Mesendoderm (in vitro differentiated cells): ENCODE measurements at regions not wholly inside any gene's neighbourhood (a gene's known extent, or its start where the extent isn't known, plus 50 kb on each side); places are given as distances from the start of the nearest gene placed in this dataset.

Experiments
- DNase-seq: peaks from one replicate; pipeline ENCODE4 v3.0.0; 2013
- H2AK5ac ChIP-seq: 2 replicates; pipeline ENCODE4 v1.6.1; 2013; ENCODE audit warnings: low read length, inconsistent platforms
- H2BK120ac ChIP-seq: 2 replicates; pipeline ENCODE4 v1.6.1; 2013; ENCODE audit warnings: low read depth, mild to moderate bottlenecking, low read length, moderate library complexity, mixed read lengths
- H2BK15ac ChIP-seq: replicated peaks from 2 replicates; pipeline ENCODE4 v1.6.1; 2013; ENCODE audit warnings: low read depth, mild to moderate bottlenecking, moderate library complexity
- H2BK5ac ChIP-seq: 2 replicates; pipeline ENCODE4 v1.6.1; 2013; ENCODE audit warnings: low read length, inconsistent platforms
- H3K18ac ChIP-seq: 2 replicates; pipeline ENCODE4 v1.6.1; 2013; ENCODE audit warnings: mild to moderate bottlenecking, low read length, mixed read lengths
- H3K23ac ChIP-seq: one replicate; pipeline ENCODE4 v1.6.1; 2013; ENCODE audit warnings: low read length
- H3K27ac ChIP-seq: 2 replicates; pipeline ENCODE4 v1.5.1; 2013; ENCODE audit warnings: low read depth, mild to moderate bottlenecking, inconsistent platforms, low read length, moderate library complexity
- H3K27me3 ChIP-seq: 2 replicates; pipeline ENCODE4 v1.6.1; 2013; ENCODE audit warnings: low read length, control low read depth, mild to moderate bottlenecking, inconsistent platforms; ENCODE audit not compliant: insufficient read depth, poor library complexity
- H3K36me3 ChIP-seq: 2 replicates; pipeline ENCODE4 v1.6.1; 2013; ENCODE audit warnings: low read length, inconsistent platforms; ENCODE audit not compliant: control insufficient read depth, insufficient read depth
- H3K4ac ChIP-seq: one replicate; pipeline ENCODE4 v1.6.1; 2013; ENCODE audit warnings: low read depth, mild to moderate bottlenecking, low read length, moderate library complexity
- H3K4me1 ChIP-seq: 2 replicates; pipeline ENCODE4 v1.6.1; 2013; ENCODE audit warnings: low read depth, low read length, inconsistent platforms; ENCODE audit not compliant: control insufficient read depth
- H3K4me2 ChIP-seq: 2 replicates; pipeline ENCODE4 v1.6.1; 2013; ENCODE audit warnings: low read length
- H3K4me3 ChIP-seq: 2 replicates; pipeline ENCODE4 v1.5.1; 2013; ENCODE audit warnings: mild to moderate bottlenecking, low read length
- H3K56ac ChIP-seq: one replicate; pipeline ENCODE4 v1.6.1; 2013; ENCODE audit warnings: low read length
- H3K79me1 ChIP-seq: 2 replicates; pipeline ENCODE4 v1.6.1; 2013; ENCODE audit warnings: low read length, inconsistent platforms
- H3K79me2 ChIP-seq: 2 replicates; pipeline ENCODE4 v1.6.1; 2013; ENCODE audit warnings: mild to moderate bottlenecking, low read length; ENCODE audit not compliant: control insufficient read depth, insufficient read depth
- H3K9ac ChIP-seq: 2 replicates; pipeline ENCODE4 v1.6.1; 2013; ENCODE audit warnings: low read length, inconsistent platforms
- H4K5ac ChIP-seq: one replicate; pipeline ENCODE4 v1.6.1; 2013; ENCODE audit warnings: low read length
- H4K8ac ChIP-seq: one replicate; pipeline ENCODE4 v1.6.1; 2013; ENCODE audit warnings: low read depth, mild to moderate bottlenecking, control low read depth, low read length, moderate library complexity
- WGBS: extraction: QIAGEN DNeasy Blood & Tissue Kit; methylation state at CpG from one replicate; pipeline ENCODE4 v1.1.7; 2013; ENCODE audit warnings: low lambda C conversion rate, missing lambda C conversion rate; ENCODE audit not compliant: insufficient coverage; ENCODE audit errors: extremely low coverage; 5-methylcytosine and 5-hydroxymethylcytosine counted together

DNA sequence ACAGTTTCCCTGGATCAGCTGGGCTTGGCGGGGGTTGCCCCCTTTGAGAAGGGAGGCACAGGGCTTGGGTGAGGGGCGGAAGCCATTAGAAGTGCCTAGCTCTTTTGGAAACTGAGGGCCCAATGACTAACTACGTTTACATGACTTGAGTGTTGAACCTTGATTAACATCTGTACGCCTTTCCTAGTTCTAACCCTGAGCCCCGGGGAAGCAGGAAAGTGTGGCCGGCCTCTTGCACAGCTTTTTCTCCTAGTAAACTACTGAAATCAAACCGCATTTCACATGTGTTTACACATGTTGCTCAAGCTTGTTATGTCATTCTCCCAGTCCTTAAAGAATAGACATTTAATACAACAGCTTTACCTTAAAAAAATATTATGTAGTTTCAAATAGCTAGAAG lies 1356.4 kb upstream of the TMEM132C start:
- H3K27me3 ChIP-seq = no peaks in the 10 kb centered on the region
- WGBS = no CpG with 5 or more reads among the region's 7 CpGs
- H3K79me1 ChIP-seq = no peaks in the 10 kb centered on the region
- no peak overlapping the region for H3K4ac ChIP-seq
- H3K9ac ChIP-seq = no peak overlapping the region
- H3K79me2 ChIP-seq = no peaks in the 10 kb centered on the region
- H4K8ac ChIP-seq = no peak overlapping the region
- no peak overlapping the region for H3K23ac ChIP-seq
- no peak overlapping the region for H3K27ac ChIP-seq
- H3K4me2 ChIP-seq = no peak overlapping the region
- no peak overlapping the region for H2BK5ac ChIP-seq
- H3K36me3 ChIP-seq = no peaks in the 10 kb centered on the region
- H3K56ac ChIP-seq = no peak overlapping the region
- no peak overlapping the region for H2AK5ac ChIP-seq
- H3K4me1 ChIP-seq = peaks cover 2% of the 10 kb centered on the region
- no peak for DNase-seq
- H3K18ac ChIP-seq = peak overlapping the region; percentile 39
- H2BK120ac ChIP-seq = no peak overlapping the region
- H3K4me3 ChIP-seq = no peak overlapping the region
- H4K5ac ChIP-seq = no peak overlapping the region
- no peak overlapping the region for H2BK15ac ChIP-seq

DNA sequence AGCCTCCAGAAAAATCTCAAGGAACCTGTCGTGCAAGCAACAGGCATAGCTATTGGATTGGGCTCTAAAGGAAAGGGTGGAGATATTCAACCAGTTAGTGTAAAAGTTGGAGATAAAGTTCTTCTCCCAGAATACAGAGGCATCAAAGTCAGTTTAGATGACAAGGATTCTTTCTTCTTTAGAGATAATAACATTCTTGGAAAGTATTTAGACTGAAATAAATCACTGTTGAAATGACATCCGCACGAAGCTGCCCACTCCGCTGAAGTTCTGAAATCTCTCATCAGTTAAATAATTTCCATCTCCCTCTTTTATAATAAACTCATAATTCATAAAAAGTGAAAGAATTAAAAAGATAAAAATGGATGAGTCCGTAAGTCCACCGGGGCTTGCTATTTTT lies 1354.9 kb upstream of the TMEM132C start:
- H3K23ac ChIP-seq = no peak overlapping the region
- H3K18ac ChIP-seq = no peak overlapping the region
- 100% methylated on average over 1 of the region's 6 CpGs for WGBS
- no peaks in the 10 kb centered on the region for H3K4me1 ChIP-seq
- H4K5ac ChIP-seq = no peak overlapping the region
- H3K27me3 ChIP-seq = no peaks in the 10 kb centered on the region
- H2BK5ac ChIP-seq = no peak overlapping the region
- H3K27ac ChIP-seq = no peak overlapping the region
- no peaks in the 10 kb centered on the region for H3K36me3 ChIP-seq
- no peak overlapping the region for H2BK15ac ChIP-seq
- H2BK120ac ChIP-seq = no peak overlapping the region
- H3K4me2 ChIP-seq = no peak overlapping the region
- no peak overlapping the region for H3K4me3 ChIP-seq
- no peak overlapping the region for H2AK5ac ChIP-seq
- no peak overlapping the region for H4K8ac ChIP-seq
- H3K56ac ChIP-seq = no peak overlapping the region
- no peak overlapping the region for H3K9ac ChIP-seq
- no peaks in the 10 kb centered on the region for H3K79me2 ChIP-seq
- H3K4ac ChIP-seq = no peak overlapping the region
- DNase-seq = no peak
- no peaks in the 10 kb centered on the region for H3K79me1 ChIP-seq

DNA sequence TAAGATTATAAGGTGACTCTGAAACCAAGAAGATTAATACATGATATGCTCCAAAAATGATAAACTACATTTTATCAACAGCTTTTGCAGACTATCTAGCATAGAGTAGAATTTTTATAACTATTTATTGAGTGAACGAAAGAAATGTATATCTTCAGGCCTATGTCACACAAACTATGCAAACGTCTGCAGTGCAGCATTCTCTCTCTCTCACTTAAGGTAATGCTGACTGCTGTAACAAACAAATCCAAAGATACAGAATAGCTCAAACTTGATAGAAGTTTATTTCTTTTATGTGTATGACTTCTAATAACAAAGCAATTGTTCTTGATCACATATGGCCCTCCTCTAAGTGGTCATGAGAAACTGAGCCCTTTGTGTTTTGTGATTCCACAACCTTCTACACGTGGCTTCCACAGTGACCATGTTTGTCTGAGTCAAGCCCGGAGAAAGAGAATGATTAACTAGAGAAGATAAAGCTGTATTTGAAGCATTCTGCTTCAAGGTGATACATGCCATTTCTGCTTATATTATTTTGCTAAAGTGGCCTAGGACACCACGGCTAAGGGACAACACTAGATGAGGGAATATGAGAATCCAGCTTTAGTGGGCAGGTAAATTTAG lies 1352.7 kb upstream of the TMEM132C start:
- Histone ChIP-seq H3K4me3 (no peak overlapping the region), H3K23ac (no peak overlapping the region), H3K36me3 (no peaks in the 10 kb centered on the region), H3K56ac (no peak overlapping the region), H3K9ac (no peak overlapping the region), H4K8ac (no peak overlapping the region), H2BK15ac (no peak overlapping the region), H3K79me1 (no peaks in the 10 kb centered on the region), H3K4me2 (no peak overlapping the region), H3K18ac (no peak overlapping the region), H3K27ac (no peak overlapping the region), H2BK5ac (no peak overlapping the region), H2AK5ac (no peak overlapping the region), H4K5ac (no peak overlapping the region), H3K4me1 (no peaks in the 10 kb centered on the region), H3K27me3 (no peaks in the 10 kb centered on the region), H3K79me2 (no peaks in the 10 kb centered on the region), H3K4ac (no peak overlapping the region), H2BK120ac (no peak overlapping the region)
- no CpG with 5 or more reads among the region's 5 CpGs for WGBS
- DNase-seq = no peak

DNA sequence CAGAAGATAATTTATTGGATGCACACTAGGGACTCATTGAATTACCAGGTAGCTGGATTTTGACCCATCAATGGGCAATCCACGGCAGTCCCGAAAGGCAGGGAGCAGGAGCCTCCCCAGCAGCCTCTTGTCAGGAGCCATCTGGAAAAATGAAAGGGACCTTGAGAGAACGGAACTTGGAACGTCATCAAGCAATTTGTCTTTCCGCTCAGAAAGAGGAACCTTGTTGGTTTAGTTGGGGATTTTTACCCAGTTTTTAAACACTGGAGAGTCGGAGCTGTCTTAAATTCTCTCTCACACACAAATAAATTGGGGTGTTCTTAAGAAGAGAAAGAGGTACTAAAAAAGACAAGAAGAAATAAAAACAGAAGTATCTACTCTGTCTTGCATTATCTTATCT lies 1351.7 kb upstream of the TMEM132C start:
- H2AK5ac ChIP-seq = no peak overlapping the region
- H3K4me1 ChIP-seq = no peaks in the 10 kb centered on the region
- H3K79me1 ChIP-seq = no peaks in the 10 kb centered on the region
- H3K23ac ChIP-seq = no peak overlapping the region
- WGBS = no CpG with 5 or more reads among the region's 6 CpGs
- H4K8ac ChIP-seq = no peak overlapping the region
- H3K4me3 ChIP-seq = no peak overlapping the region
- no peak overlapping the region for H2BK15ac ChIP-seq
- H3K56ac ChIP-seq = no peak overlapping the region
- no peak overlapping the region for H3K18ac ChIP-seq
- H3K79me2 ChIP-seq = no peaks in the 10 kb centered on the region
- no peak overlapping the region for H4K5ac ChIP-seq
- H3K27ac ChIP-seq = no peak overlapping the region
- DNase-seq = no peak
- H3K27me3 ChIP-seq = no peaks in the 10 kb centered on the region
- no peak overlapping the region for H3K4ac ChIP-seq
- no peak overlapping the region for H3K9ac ChIP-seq
- H2BK120ac ChIP-seq = no peak overlapping the region
- H3K4me2 ChIP-seq = no peak overlapping the region
- no peak overlapping the region for H2BK5ac ChIP-seq
- H3K36me3 ChIP-seq = no peaks in the 10 kb centered on the region

DNA sequence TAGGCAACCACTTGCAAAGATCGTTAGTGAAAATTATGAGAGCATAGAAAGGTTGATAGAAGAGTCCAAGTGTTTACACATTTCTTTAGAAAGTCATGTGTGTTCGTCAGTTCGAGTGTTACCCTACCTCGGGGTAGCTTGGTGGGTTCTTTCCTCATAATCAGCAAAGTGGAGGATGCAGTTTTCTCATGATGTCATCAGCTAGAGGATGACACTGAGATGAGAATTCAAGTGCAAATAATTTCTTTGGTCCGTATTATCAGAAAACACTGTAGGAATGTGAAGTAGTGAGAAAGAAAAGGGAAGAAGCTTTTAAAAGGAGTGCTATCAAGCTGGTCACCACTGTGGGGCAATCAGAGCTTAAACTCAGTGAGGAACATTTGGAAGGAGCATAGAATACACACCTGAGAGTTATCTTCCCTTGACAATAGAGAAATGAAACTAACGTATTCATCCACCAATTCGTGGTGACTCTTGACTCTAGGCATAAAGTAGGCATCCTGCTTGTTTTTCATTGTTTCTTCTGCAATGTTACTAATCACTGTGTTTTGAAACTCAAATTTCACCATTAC lies 1340.9 kb upstream of the TMEM132C start:
- no peak overlapping the region for H3K56ac ChIP-seq
- H3K27ac ChIP-seq = no peak overlapping the region
- no peak overlapping the region for H3K4me3 ChIP-seq
- no peaks in the 10 kb centered on the region for H3K36me3 ChIP-seq
- no peak overlapping the region for H4K8ac ChIP-seq
- H3K18ac ChIP-seq = no peak overlapping the region
- H3K23ac ChIP-seq = no peak overlapping the region
- DNase-seq = peak; percentile 26
- H3K4me2 ChIP-seq = no peak overlapping the region
- H2AK5ac ChIP-seq = no peak overlapping the region
- H3K79me1 ChIP-seq = no peaks in the 10 kb centered on the region
- no peak overlapping the region for H2BK5ac ChIP-seq
- no peaks in the 10 kb centered on the region for H3K79me2 ChIP-seq
- H3K4ac ChIP-seq = no peak overlapping the region
- H3K27me3 ChIP-seq = no peaks in the 10 kb centered on the region
- no peak overlapping the region for H4K5ac ChIP-seq
- WGBS = no CpG with 5 or more reads among the region's 7 CpGs
- H3K4me1 ChIP-seq = no peaks in the 10 kb centered on the region
- H2BK15ac ChIP-seq = no peak overlapping the region
- no peak overlapping the region for H2BK120ac ChIP-seq
- H3K9ac ChIP-seq = no peak overlapping the region

DNA sequence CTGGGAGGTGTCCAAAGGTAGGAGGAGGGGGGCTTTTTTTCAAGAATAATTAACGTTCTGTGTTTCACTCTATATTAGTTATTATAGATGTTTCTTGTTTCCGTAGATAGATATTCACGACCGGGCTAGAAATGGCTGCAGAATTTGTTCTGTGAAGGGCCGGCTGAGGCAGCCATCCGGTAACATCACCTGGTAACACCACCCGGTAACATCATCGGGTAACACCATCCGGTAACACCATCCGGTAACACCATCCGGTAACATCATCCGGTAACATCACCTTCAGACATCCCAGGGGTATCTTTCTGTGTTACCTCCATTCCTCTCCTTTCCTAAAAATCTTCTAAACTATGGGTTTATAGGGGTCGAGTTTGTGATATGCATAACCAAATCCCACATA lies 1336.7 kb upstream of the TMEM132C start:
- H3K79me2 ChIP-seq = no peaks in the 10 kb centered on the region
- no peak overlapping the region for H2AK5ac ChIP-seq
- no peak overlapping the region for H3K27ac ChIP-seq
- DNase-seq = no peak
- no peak overlapping the region for H3K9ac ChIP-seq
- H2BK120ac ChIP-seq = no peak overlapping the region
- no CpG with 5 or more reads among the region's 13 CpGs for WGBS
- no peaks in the 10 kb centered on the region for H3K79me1 ChIP-seq
- H3K27me3 ChIP-seq = no peaks in the 10 kb centered on the region
- no peak overlapping the region for H4K5ac ChIP-seq
- no peak overlapping the region for H2BK5ac ChIP-seq
- H2BK15ac ChIP-seq = no peak overlapping the region
- H3K18ac ChIP-seq = no peak overlapping the region
- H3K56ac ChIP-seq = no peak overlapping the region
- no peak overlapping the region for H3K4me2 ChIP-seq
- no peaks in the 10 kb centered on the region for H3K4me1 ChIP-seq
- H3K4ac ChIP-seq = no peak overlapping the region
- no peak overlapping the region for H3K23ac ChIP-seq
- H4K8ac ChIP-seq = no peak overlapping the region
- H3K36me3 ChIP-seq = no peaks in the 10 kb centered on the region
- no peak overlapping the region for H3K4me3 ChIP-seq
